Tibial nerve (tissue), 4 donors: ENCODE measurements at regions not wholly inside any gene's neighbourhood (a gene's known extent, or its start where the extent isn't known, plus 50 kb on each side); places are given as distances from the start of the nearest gene placed in this dataset.

Experiments
- DNase-seq, 2 donors: peaks; one replicate each; pipeline ENCODE4 v3.0.0-alpha.2; 2019; ENCODE audit warnings: low spot score in 2 of 2
- H3K27ac ChIP-seq, 4 donors: fragments of 200-600 bp; sonication (generic) in 3 of 4; one replicate each; pipeline ENCODE4 v1.5.1; 2017 to 2019; ENCODE audit warnings: mild to moderate bottlenecking in 1 of 4
- H3K27me3 ChIP-seq, 2 donors: fragments of 200-600 bp; sonication (generic) in 1 of 2; one replicate each; pipeline versions ENCODE4 v1.5.1 to v1.6.0; 2017 to 2019
- H3K36me3 ChIP-seq, 3 donors: fragments of 200-600 bp; sonication (generic); one replicate each; pipeline ENCODE4 v1.5.1; 2018 to 2019
- H3K4me1 ChIP-seq, 4 donors: fragments of 200-600 bp; sonication (generic) in 3 of 4; one replicate each; pipeline ENCODE4 v1.5.1; 2017 to 2019
- H3K4me3 ChIP-seq, 4 donors: fragments of 200-600 bp; sonication (generic) in 3 of 4; one replicate each; pipeline ENCODE4 v1.5.1; 2017 to 2019; ENCODE audit warnings: mild to moderate bottlenecking in 1 of 4, moderate library complexity in 1 of 4
- H3K9me3 ChIP-seq, 4 donors: fragments of 200-600 bp; sonication (generic) in 3 of 4; one replicate each; pipeline ENCODE4 v1.5.1; 2017 to 2019
- EP300 ChIP-seq, 2 donors: sonication (generic); formaldehyde crosslinking; IDR thresholded peaks; one replicate each; pipeline ENCODE4 v1.6.1; 2017; ENCODE audit warnings: antibody characterized with exemption in 2 of 2, mild to moderate bottlenecking in 1 of 2
- POLR2A ChIP-seq, 2 donors: fragments of 450-650 bp; IDR thresholded peaks; one replicate each; pipeline ENCODE4 v1.6.1; 2017; ENCODE audit warnings: antibody characterized with exemption in 2 of 2, mild to moderate bottlenecking in 2 of 2, moderate library complexity in 2 of 2
- WGBS, 2 donors: methylation state at CpG; one replicate each; pipeline ENCODE4 v1.1.5; 2018; 5-methylcytosine and 5-hydroxymethylcytosine counted together
- TF ChIP-seq, protein P1 (sequence below), 5 experiments: fragments of 200-600 bp in 3 of 5; fragments of 450-650 bp in 2 of 5; sonication (generic) in 3 of 5; IDR thresholded peaks; one replicate each; pipeline ENCODE4 v1.5.1; 2016 to 2019; ENCODE audit warnings: antibody characterized with exemption in 5 of 5, mild to moderate bottlenecking in 3 of 5, moderate library complexity in 2 of 5

DNA sequence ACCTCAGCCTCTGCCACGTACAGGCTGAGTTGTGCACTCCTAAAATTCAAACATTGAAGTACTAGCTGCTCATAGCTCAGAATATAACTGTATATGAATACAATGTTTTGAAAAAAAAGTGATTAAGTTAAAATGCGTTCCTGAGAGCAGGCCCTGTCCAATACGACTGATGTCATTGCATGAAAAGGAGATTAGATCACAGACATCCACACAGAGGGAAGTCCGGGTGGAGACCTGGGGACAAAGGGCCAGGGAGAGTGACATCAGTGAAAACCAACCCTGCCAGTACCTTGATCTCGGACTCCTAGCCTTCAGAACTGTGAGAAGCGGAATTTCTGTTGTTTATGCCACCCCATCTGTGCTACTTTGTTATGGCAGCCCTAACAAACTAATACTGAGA is 311.4 kb upstream of the NR2F2 start:
- TF ChIP-seq EP300 (IDR thresholded peaks at IDR 0.05) (no peak), POLR2A (IDR thresholded peaks at IDR 0.05) (no peak)
- TF ChIP-seq, protein P1, sequence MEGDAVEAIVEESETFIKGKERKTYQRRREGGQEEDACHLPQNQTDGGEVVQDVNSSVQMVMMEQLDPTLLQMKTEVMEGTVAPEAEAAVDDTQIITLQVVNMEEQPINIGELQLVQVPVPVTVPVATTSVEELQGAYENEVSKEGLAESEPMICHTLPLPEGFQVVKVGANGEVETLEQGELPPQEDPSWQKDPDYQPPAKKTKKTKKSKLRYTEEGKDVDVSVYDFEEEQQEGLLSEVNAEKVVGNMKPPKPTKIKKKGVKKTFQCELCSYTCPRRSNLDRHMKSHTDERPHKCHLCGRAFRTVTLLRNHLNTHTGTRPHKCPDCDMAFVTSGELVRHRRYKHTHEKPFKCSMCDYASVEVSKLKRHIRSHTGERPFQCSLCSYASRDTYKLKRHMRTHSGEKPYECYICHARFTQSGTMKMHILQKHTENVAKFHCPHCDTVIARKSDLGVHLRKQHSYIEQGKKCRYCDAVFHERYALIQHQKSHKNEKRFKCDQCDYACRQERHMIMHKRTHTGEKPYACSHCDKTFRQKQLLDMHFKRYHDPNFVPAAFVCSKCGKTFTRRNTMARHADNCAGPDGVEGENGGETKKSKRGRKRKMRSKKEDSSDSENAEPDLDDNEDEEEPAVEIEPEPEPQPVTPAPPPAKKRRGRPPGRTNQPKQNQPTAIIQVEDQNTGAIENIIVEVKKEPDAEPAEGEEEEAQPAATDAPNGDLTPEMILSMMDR (IDR thresholded peaks at IDR 0.05) = no peak
- WGBS, 2 donors = 65 to 66% methylated on average over 6 of the region's 6 CpGs
- Histone ChIP-seq H3K27ac (peak overlapping the region in 2 of 4 donors; percentile 44 to 58), H3K4me1 (peaks cover 0 to 26% (median 3%) of the 10 kb centered on the region in 4 donors), H3K4me3 (no peak overlapping the region), H3K9me3 (no peaks in the 10 kb centered on the region), H3K27me3 (no peaks in the 10 kb centered on the region), H3K36me3 (no peaks in the 10 kb centered on the region)
- DNase-seq = no peak

- peak overlapping the region in 3 of 4 donors; percentile 44 to 58 (median 48) for H3K27ac ChIP-seq
- DNase-seq = no peak
- peaks cover 0 to 26% (median 3%) of the 10 kb centered on the region in 4 donors for H3K4me1 ChIP-seq
- no peaks in the 10 kb centered on the region for H3K27me3 ChIP-seq
- no peaks in the 10 kb centered on the region for H3K9me3 ChIP-seq
- WGBS, 2 donors = 45 to 48% methylated on average over 4 of the region's 4 CpGs
- no peak overlapping the region for H3K4me3 ChIP-seq
- TF ChIP-seq, protein P1 (IDR thresholded peaks at IDR 0.05) = no peak
- TF ChIP-seq EP300 (IDR thresholded peaks at IDR 0.05) (no peak), POLR2A (IDR thresholded peaks at IDR 0.05) (no peak)
- no peaks in the 10 kb centered on the region for H3K36me3 ChIP-seq
Measured at GRCh38 chr15:96020133-96020532, 310.4 kb upstream of the NR2F2 start.

GRCh38 chr15:96020797-96021196 is 309.7 kb upstream of the NR2F2 start:
- no peaks in the 10 kb centered on the region for H3K36me3 ChIP-seq
- H3K27ac ChIP-seq = peak overlapping the region in 2 of 4 donors; percentile 44 to 58
- 45 to 51% methylated on average over 3 of the region's 3 CpGs for WGBS, 2 donors
- TF ChIP-seq, protein P1 (IDR thresholded peaks at IDR 0.05) = no peak
- H3K4me3 ChIP-seq = no peak overlapping the region
- H3K27me3 ChIP-seq = no peaks in the 10 kb centered on the region
- no peak for DNase-seq
- peaks cover 0 to 26% (median 3%) of the 10 kb centered on the region in 4 donors for H3K4me1 ChIP-seq
- no peaks in the 10 kb centered on the region for H3K9me3 ChIP-seq

DNA sequence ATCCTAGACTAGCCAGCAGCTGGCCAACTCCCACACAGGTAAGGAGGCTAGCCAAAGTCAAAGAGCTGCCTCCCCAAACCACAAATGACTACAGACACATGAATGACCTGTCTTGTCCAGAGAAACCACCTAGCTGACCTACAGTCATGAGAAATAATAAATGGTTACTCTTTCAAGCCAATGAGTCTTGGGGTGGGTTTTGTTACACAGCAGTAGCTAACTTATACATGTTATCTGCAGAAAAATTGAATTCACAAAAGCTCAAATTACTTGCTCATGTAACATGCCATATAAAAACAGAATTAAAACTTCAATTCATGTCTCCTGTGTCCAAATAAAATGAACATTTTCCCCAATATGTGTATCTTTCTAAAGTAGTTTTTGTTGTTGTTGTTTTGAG is 307.4 kb upstream of the NR2F2 start:
- no peak overlapping the region for H3K4me3 ChIP-seq
- no peak overlapping the region for H3K27ac ChIP-seq
- no peaks in the 10 kb centered on the region for H3K36me3 ChIP-seq
- no peak for TF ChIP-seq POLR2A (IDR thresholded peaks at IDR 0.05)
- TF ChIP-seq, protein P1 (IDR thresholded peaks at IDR 0.05) = no peak
- no peak for TF ChIP-seq EP300 (IDR thresholded peaks at IDR 0.05)
- no peaks in the 10 kb centered on the region for H3K27me3 ChIP-seq
- H3K4me1 ChIP-seq = peaks cover 0 to 26% (median 3%) of the 10 kb centered on the region in 4 donors
- no peaks in the 10 kb centered on the region for H3K9me3 ChIP-seq
- no peak for DNase-seq

- Histone ChIP-seq H3K9me3 (no peaks in the 10 kb centered on the region), H3K36me3 (no peaks in the 10 kb centered on the region), H3K27ac (no peak overlapping the region), H3K4me3 (no peak overlapping the region), H3K4me1 (no peaks in the 10 kb centered on the region), H3K27me3 (no peaks in the 10 kb centered on the region)
- TF ChIP-seq EP300 (IDR thresholded peaks at IDR 0.05) (no peak), POLR2A (IDR thresholded peaks at IDR 0.05) (no peak)
- TF ChIP-seq, protein P1 (IDR thresholded peaks at IDR 0.05) = no peak
- 76 to 77% methylated on average over 2 of the region's 2 CpGs for WGBS, 2 donors
- no peak for DNase-seq
Measured at GRCh38 chr15:96027501-96027900, 303.0 kb upstream of the NR2F2 start.
